ENCODE measurements at regions not wholly inside any gene's neighbourhood (a gene's known extent, or its start where the extent isn't known, plus 50 kb on each side); places are given as distances from the start of the nearest gene placed in this dataset.

DNA sequence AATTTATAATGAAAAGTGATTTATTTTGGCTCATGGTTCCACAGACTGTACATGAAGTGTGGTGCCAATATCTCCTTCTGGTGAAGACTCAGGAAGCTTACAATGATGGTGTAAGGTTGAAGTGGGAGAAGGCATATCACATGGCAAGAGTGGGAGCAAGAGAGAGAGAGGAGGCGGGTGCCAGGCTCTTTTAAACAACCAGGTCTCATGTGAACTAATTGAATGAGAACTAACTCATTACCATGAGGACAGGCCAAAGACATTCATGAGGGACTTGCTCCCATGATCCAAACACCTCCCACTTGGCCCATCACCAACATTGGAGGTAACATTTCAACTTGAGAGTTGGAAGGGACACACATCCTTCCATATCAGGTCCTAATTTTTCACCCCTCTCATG lies 155.2 kb downstream of the SLC38A4 start:
- peaks cover 0 to 11% of the 10 kb centered on the region in 2 experiments; a peak in 1 of 4 replicates for H3K4me1 ChIP-seq (ENCODE audit: control insufficient read depth in 1 of 2, insufficient read depth in 2 of 2, low read depth in 1 of 2, low read length in 1 of 2)
- no peak overlapping the region for H3K27ac ChIP-seq (ENCODE audit: low read depth in 2 of 2, low read length in 1 of 2)
- ChIA-PET CTCF (interaction anchor here (1.8 kb wide), 1 partner anchor 9 kb away, joined by 5 read pairs; no protein-coding TSS in a partner anchor), POLR2A (no interaction called here)
- DNase-seq: no peak
- no peaks in the 10 kb centered on the region for H4K20me1 ChIP-seq (ENCODE audit: insufficient read depth)
- no peaks in the 10 kb centered on the region for H3K9me2 ChIP-seq
- no peak overlapping the region for H3K9ac ChIP-seq
- H3K4me2 ChIP-seq: no peak overlapping the region
- no peak overlapping the region for H2AFZ ChIP-seq (ENCODE audit: low read depth)
- TF ChIP-seq, protein P1, sequence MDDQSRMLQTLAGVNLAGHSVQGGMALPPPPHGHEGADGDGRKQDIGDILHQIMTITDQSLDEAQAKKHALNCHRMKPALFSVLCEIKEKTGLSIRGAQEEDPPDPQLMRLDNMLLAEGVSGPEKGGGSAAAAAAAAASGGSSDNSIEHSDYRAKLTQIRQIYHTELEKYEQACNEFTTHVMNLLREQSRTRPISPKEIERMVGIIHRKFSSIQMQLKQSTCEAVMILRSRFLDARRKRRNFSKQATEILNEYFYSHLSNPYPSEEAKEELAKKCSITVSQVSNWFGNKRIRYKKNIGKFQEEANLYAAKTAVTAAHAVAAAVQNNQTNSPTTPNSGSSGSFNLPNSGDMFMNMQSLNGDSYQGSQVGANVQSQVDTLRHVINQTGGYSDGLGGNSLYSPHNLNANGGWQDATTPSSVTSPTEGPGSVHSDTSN (IDR thresholded peaks at IDR 0.05): no peak
- TF ChIP-seq USF2 (IDR thresholded peaks at IDR 0.05; ENCODE audit: borderline replicate concordance, low read depth, low read length): no peak
- no peak for TF ChIP-seq NRF1 (IDR thresholded peaks at IDR 0.05; ENCODE audit: low read depth, low read length)
- TF ChIP-seq, protein P2, sequence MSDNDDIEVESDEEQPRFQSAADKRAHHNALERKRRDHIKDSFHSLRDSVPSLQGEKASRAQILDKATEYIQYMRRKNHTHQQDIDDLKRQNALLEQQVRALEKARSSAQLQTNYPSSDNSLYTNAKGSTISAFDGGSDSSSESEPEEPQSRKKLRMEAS (IDR thresholded peaks at IDR 0.05; ENCODE audit: low read depth): no peak
- no peak for TF ChIP-seq RXRA (IDR thresholded peaks at IDR 0.05; ENCODE audit: borderline replicate concordance, low read depth)
- no peak for TF ChIP-seq GABPA (IDR thresholded peaks at IDR 0.05; ENCODE audit: low read depth)
- no peaks in the 10 kb centered on the region for H3K79me2 ChIP-seq (ENCODE audit: insufficient read depth)
- peaks cover 8% of the 10 kb centered on the region for H3F3A ChIP-seq (replicated peaks; ENCODE audit: insufficient read depth)
- no peak overlapping the region for H3K4me3 ChIP-seq (ENCODE audit: low read depth in 2 of 2, low read length in 1 of 2)
- no peaks in the 10 kb centered on the region for H3K27me3 ChIP-seq (ENCODE audit: insufficient read depth)
- no peaks in the 10 kb centered on the region for H3K36me3 ChIP-seq (replicated peaks in 1 of 2; ENCODE audit: control insufficient read depth in 1 of 2, insufficient read depth in 2 of 2, low read length in 1 of 2)
- 89% methylated on average over 1 of the region's 1 CpG for WGBS (ENCODE audit: low lambda C conversion rate)
- no peaks in the 10 kb centered on the region for H3K9me3 ChIP-seq

GRCh38 chr12:46669720-46670119 lies 156.1 kb downstream of the SLC38A4 start:
- no peak for DNase-seq
- Histone ChIP-seq H4K20me1 (ENCODE audit: insufficient read depth) (no peaks in the 10 kb centered on the region), H3K27me3 (ENCODE audit: insufficient read depth) (no peaks in the 10 kb centered on the region), H3K79me2 (ENCODE audit: insufficient read depth) (no peaks in the 10 kb centered on the region), H3K9me3 (no peaks in the 10 kb centered on the region), H2AFZ (ENCODE audit: low read depth) (no peak overlapping the region), H3K9me2 (no peaks in the 10 kb centered on the region), H3K4me2 (no peak overlapping the region), H3K27ac (ENCODE audit: low read depth in 2 of 2, low read length in 1 of 2) (no peak overlapping the region), H3K4me3 (ENCODE audit: low read depth in 2 of 2, low read length in 1 of 2) (no peak overlapping the region), H3K36me3 (replicated peaks in 1 of 2; ENCODE audit: control insufficient read depth in 1 of 2, insufficient read depth in 2 of 2, low read length in 1 of 2) (no peaks in the 10 kb centered on the region), H3K9ac (no peak overlapping the region), H3F3A (replicated peaks; ENCODE audit: insufficient read depth) (peaks cover 16% of the 10 kb centered on the region), H3K4me1 (ENCODE audit: control insufficient read depth in 1 of 2, insufficient read depth in 2 of 2, low read depth in 1 of 2, low read length in 1 of 2) (peaks cover 0 to 14% of the 10 kb centered on the region in 2 experiments; a peak in 1 of 4 replicates)
- no peak for TF ChIP-seq TEAD4 (IDR thresholded peaks at IDR 0.05; ENCODE audit: borderline replicate concordance, insufficient read depth)
- TF ChIP-seq ZBTB33 (IDR thresholded peaks at IDR 0.05; ENCODE audit: borderline replicate concordance, low read depth): no peak
- TF ChIP-seq CHD2 (IDR thresholded peaks at IDR 0.05; ENCODE audit: low read length, partially characterized antibody): no peak
- TF ChIP-seq, protein P3, sequence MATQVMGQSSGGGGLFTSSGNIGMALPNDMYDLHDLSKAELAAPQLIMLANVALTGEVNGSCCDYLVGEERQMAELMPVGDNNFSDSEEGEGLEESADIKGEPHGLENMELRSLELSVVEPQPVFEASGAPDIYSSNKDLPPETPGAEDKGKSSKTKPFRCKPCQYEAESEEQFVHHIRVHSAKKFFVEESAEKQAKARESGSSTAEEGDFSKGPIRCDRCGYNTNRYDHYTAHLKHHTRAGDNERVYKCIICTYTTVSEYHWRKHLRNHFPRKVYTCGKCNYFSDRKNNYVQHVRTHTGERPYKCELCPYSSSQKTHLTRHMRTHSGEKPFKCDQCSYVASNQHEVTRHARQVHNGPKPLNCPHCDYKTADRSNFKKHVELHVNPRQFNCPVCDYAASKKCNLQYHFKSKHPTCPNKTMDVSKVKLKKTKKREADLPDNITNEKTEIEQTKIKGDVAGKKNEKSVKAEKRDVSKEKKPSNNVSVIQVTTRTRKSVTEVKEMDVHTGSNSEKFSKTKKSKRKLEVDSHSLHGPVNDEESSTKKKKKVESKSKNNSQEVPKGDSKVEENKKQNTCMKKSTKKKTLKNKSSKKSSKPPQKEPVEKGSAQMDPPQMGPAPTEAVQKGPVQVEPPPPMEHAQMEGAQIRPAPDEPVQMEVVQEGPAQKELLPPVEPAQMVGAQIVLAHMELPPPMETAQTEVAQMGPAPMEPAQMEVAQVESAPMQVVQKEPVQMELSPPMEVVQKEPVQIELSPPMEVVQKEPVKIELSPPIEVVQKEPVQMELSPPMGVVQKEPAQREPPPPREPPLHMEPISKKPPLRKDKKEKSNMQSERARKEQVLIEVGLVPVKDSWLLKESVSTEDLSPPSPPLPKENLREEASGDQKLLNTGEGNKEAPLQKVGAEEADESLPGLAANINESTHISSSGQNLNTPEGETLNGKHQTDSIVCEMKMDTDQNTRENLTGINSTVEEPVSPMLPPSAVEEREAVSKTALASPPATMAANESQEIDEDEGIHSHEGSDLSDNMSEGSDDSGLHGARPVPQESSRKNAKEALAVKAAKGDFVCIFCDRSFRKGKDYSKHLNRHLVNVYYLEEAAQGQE (IDR thresholded peaks at IDR 0.05; ENCODE audit: low read depth, low read length): no peak
- no peak for TF ChIP-seq EZH2phosphoT487 (IDR thresholded peaks at IDR 0.05; ENCODE audit: borderline replicate concordance, low read depth)
- TF ChIP-seq IRF3 (IDR thresholded peaks at IDR 0.05; ENCODE audit: low read depth, low read length): no peak
- 37% methylated on average over 2 of the region's 2 CpGs for WGBS (ENCODE audit: low lambda C conversion rate)
- CTCF ChIA-PET: no interaction called here
- POLR2A ChIA-PET: no interaction called here
